ENCODE measurements at regions not wholly inside any gene's neighbourhood (a gene's known extent, or its start where the extent isn't known, plus 50 kb on each side); places are given as distances from the start of the nearest gene placed in this dataset.
"Not testable (repeated sequence)": the region's sequence is repeated elsewhere in the genome, so short reads cannot be mapped to it uniquely, and the experiment has no call there.

GRCh38 chr5:51156838-51157237 is 226.4 kb upstream of the ISL1 start:
- H3K27me3 ChIP-seq: no peaks in the 10 kb centered on the region
- 37 to 40% methylated on average over 8 of the region's 8 CpGs for WGBS, 2 donors
- H3K9me3 ChIP-seq: peaks cover 0 to 17% (median 5%) of the 10 kb centered on the region in 4 donors
- TF ChIP-seq EP300 (IDR thresholded peaks at IDR 0.05) (no peak), POLR2A (IDR thresholded peaks at IDR 0.05) (no peak), POLR2AphosphoS5 (IDR thresholded peaks at IDR 0.05) (no peak)
- TF ChIP-seq, protein P1, sequence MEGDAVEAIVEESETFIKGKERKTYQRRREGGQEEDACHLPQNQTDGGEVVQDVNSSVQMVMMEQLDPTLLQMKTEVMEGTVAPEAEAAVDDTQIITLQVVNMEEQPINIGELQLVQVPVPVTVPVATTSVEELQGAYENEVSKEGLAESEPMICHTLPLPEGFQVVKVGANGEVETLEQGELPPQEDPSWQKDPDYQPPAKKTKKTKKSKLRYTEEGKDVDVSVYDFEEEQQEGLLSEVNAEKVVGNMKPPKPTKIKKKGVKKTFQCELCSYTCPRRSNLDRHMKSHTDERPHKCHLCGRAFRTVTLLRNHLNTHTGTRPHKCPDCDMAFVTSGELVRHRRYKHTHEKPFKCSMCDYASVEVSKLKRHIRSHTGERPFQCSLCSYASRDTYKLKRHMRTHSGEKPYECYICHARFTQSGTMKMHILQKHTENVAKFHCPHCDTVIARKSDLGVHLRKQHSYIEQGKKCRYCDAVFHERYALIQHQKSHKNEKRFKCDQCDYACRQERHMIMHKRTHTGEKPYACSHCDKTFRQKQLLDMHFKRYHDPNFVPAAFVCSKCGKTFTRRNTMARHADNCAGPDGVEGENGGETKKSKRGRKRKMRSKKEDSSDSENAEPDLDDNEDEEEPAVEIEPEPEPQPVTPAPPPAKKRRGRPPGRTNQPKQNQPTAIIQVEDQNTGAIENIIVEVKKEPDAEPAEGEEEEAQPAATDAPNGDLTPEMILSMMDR (IDR thresholded peaks at IDR 0.05): no peak
- H3K4me1 ChIP-seq: no peaks in the 10 kb centered on the region
- H3K27ac ChIP-seq: no peak overlapping the region
- H3K36me3 ChIP-seq: no peaks in the 10 kb centered on the region
- no peak overlapping the region for H3K4me3 ChIP-seq
- DNase-seq (no peak), ATAC-seq (ENCODE audit: low FRiP score in 2 of 2) (no peak)

- 81 to 84% methylated on average over 2 to 5 of the region's 5 CpGs for WGBS, 2 donors
Measured at GRCh38 chr5:51159164-51159563, 224.1 kb upstream of the ISL1 start.

GRCh38 chr5:51159606-51160005 is 223.6 kb upstream of the ISL1 start:
- ATAC-seq (ENCODE audit: low FRiP score in 2 of 2) (peak; percentile 29 to 68), DNase-seq (no peak)
- H3K4me3 ChIP-seq: no peak overlapping the region
- no peaks in the 10 kb centered on the region for H3K36me3 ChIP-seq
- no peaks in the 10 kb centered on the region for H3K4me1 ChIP-seq
- H3K27me3 ChIP-seq: no peaks in the 10 kb centered on the region
- H3K27ac ChIP-seq: no peak overlapping the region
- peaks cover 0 to 27% (median 10%) of the 10 kb centered on the region in 4 donors for H3K9me3 ChIP-seq
- WGBS, 2 donors: 64% methylated on average over 2 of the region's 2 CpGs; no CpG with 5 or more reads in 1 of the 2 donors
- TF ChIP-seq POLR2A (IDR thresholded peaks at IDR 0.05): no peak

More at GRCh38 chr5:51159164-51159563, 224.1 kb upstream of the ISL1 start:
- Histone ChIP-seq H3K27me3 (no peaks in the 10 kb centered on the region), H3K4me3 (no peak overlapping the region), H3K9me3 (peaks cover 0 to 27% (median 10%) of the 10 kb centered on the region in 4 donors), H3K27ac (no peak overlapping the region), H3K36me3 (no peaks in the 10 kb centered on the region), H3K4me1 (no peaks in the 10 kb centered on the region)
- ATAC-seq (ENCODE audit: low FRiP score in 2 of 2) (peak; percentile 35 to 37), DNase-seq (no peak)
- TF ChIP-seq POLR2A (IDR thresholded peaks at IDR 0.05): no peak
- TF ChIP-seq, protein P1 (IDR thresholded peaks at IDR 0.05): no peak
- TF ChIP-seq EP300 (IDR thresholded peaks at IDR 0.05): no peak
- no peak for TF ChIP-seq POLR2AphosphoS5 (IDR thresholded peaks at IDR 0.05)

DNA sequence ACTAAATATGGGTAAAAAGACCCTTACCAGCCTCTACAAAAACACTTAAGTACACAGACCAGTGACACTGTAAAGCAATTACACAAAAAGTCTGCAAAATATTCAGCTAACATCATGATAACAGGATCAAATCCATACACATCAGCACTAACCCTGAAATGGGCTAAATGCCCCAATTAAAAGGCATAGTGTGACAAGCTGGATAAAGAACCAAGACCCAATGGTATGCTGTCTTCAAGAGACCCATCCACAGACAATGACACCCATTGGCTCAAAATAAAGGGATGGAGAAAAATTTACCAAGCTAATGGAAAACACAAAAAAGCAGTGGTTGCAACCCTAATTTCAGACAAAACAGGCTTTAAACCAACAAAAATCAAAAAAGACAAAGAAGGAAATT is 221.0 kb upstream of the ISL1 start:
- no peak for ATAC-seq (ENCODE audit: low FRiP score in 2 of 2)
- no peak overlapping the region for H3K4me3 ChIP-seq
- TF ChIP-seq POLR2AphosphoS5 (IDR thresholded peaks at IDR 0.05): no peak
- no peak for TF ChIP-seq EP300 (IDR thresholded peaks at IDR 0.05)
- no peak for TF ChIP-seq POLR2A (IDR thresholded peaks at IDR 0.05)
- TF ChIP-seq, protein P1 (IDR thresholded peaks at IDR 0.05): no peak

GRCh38 chr5:51165621-51166020 is 217.6 kb upstream of the ISL1 start:
- WGBS, 2 donors: 94 to 95% methylated on average over 12 of the region's 12 CpGs
- not testable (repeated sequence) for H3K27me3 ChIP-seq; H3K4me3 ChIP-seq; H3K27ac ChIP-seq; ATAC-seq (ENCODE audit: low FRiP score in 2 of 2); H3K36me3 ChIP-seq; H3K4me1 ChIP-seq
- peak in 1 of 2 donors; percentile 48 for DNase-seq
- H3K9me3 ChIP-seq: peaks cover 0 to 18% (median 8%) of the 10 kb centered on the region in 4 donors

More for the DNA sequence above, 221.0 kb upstream of the ISL1 start:
- Histone ChIP-seq H3K4me1 (no peaks in the 10 kb centered on the region), H3K27me3 (no peaks in the 10 kb centered on the region), H3K9me3 (peaks cover 0 to 27% (median 10%) of the 10 kb centered on the region in 4 donors), H3K27ac (no peak overlapping the region), H3K36me3 (no peaks in the 10 kb centered on the region)
- DNase-seq: no peak

GRCh38 chr5:51172903-51173626 is 210.2 kb upstream of the ISL1 start:
- Histone ChIP-seq H3K4me3 (no peak overlapping the region), H3K27me3 (no peaks in the 10 kb centered on the region), H3K4me1 (no peaks in the 10 kb centered on the region), H3K27ac (no peak overlapping the region), H3K9me3 (no peaks in the 10 kb centered on the region), H3K36me3 (no peaks in the 10 kb centered on the region)
- whole genome bisulfite sequencing, 2 donors: 41 to 46% methylated on average over 7 of the region's 7 CpGs
- ATAC-seq (ENCODE audit: low FRiP score in 2 of 2): no peak
- TF ChIP-seq, protein P1 (IDR thresholded peaks at IDR 0.05): no peak
- TF ChIP-seq POLR2A (IDR thresholded peaks at IDR 0.05) (no peak), EP300 (IDR thresholded peaks at IDR 0.05) (no peak), POLR2AphosphoS5 (IDR thresholded peaks at IDR 0.05) (no peak)
- DNase-seq: no peak

All from upper lobe of left lung (tissue), 6 donors.